ENCODE measurements at regions not wholly inside any gene's neighbourhood (a gene's known extent, or its start where the extent isn't known, plus 50 kb on each side); places are given as distances from the start of the nearest gene placed in this dataset.

DNA sequence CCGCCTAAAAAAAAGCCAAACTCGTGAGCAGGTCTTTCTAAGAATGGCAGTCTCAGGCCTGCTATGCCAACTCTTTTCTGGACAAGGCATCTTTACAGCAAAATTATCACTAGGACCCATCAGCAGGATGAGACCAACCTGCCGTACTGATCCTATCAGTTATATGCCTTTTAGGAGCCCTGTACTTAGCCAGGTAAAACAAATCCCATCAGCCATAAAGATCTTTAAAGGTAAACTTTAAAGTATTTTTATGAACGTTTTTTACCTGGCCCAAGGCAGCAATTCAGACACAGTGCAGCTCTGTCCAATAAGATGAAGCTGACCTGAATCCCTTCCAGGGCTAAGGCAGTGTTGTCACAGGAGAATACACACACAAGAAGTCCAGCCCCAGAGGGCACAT lies 51.3 kb upstream of the TGM3 start:
- TF ChIP-seq, protein P1, sequence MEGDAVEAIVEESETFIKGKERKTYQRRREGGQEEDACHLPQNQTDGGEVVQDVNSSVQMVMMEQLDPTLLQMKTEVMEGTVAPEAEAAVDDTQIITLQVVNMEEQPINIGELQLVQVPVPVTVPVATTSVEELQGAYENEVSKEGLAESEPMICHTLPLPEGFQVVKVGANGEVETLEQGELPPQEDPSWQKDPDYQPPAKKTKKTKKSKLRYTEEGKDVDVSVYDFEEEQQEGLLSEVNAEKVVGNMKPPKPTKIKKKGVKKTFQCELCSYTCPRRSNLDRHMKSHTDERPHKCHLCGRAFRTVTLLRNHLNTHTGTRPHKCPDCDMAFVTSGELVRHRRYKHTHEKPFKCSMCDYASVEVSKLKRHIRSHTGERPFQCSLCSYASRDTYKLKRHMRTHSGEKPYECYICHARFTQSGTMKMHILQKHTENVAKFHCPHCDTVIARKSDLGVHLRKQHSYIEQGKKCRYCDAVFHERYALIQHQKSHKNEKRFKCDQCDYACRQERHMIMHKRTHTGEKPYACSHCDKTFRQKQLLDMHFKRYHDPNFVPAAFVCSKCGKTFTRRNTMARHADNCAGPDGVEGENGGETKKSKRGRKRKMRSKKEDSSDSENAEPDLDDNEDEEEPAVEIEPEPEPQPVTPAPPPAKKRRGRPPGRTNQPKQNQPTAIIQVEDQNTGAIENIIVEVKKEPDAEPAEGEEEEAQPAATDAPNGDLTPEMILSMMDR (IDR thresholded peaks at IDR 0.05; ENCODE audit: control extremely low read depth, extremely low read depth, low read depth, missing control alignments), result no peak
- ChIA-PET CTCF (no interaction called here), POLR2A (no interaction called here)
- DNase-seq (ENCODE audit: extremely low spot score), result no peak

GRCh38 chr20:2244993-2245392 lies 50.8 kb upstream of the TGM3 start:
- ChIA-PET CTCF (no interaction called here), POLR2A (no interaction called here)
- no peak for DNase-seq (ENCODE audit: extremely low spot score)
- TF ChIP-seq, protein P1 (IDR thresholded peaks at IDR 0.05; ENCODE audit: control extremely low read depth, extremely low read depth, low read depth, missing control alignments), result no peak

GRCh38 chr20:2245637-2246036 lies 50.2 kb upstream of the TGM3 start:
- TF ChIP-seq, protein P1 (IDR thresholded peaks at IDR 0.05; ENCODE audit: control extremely low read depth, extremely low read depth, low read depth, missing control alignments), result no peak
- DNase-seq (ENCODE audit: extremely low spot score), result no peak
- ChIA-PET POLR2A (no interaction called here), CTCF (interaction anchor here (2.5 kb wide), 1 partner anchor 38 kb away, joined by 12 read pairs; no protein-coding TSS in a partner anchor)
